HuH-7 (cell line): ENCODE measurements at regions not wholly inside any gene's neighbourhood (a gene's known extent, or its start where the extent isn't known, plus 50 kb on each side); places are given as distances from the start of the nearest gene placed in this dataset.

Source experiments
- DNase-seq: peaks from one replicate; pipeline ENCODE4 v3.0.0; 2011; ENCODE audit warnings: low spot score

- no peak for DNase-seq
Measured at GRCh38 chr22:48253136-48253535, 1490.7 kb downstream of the TBC1D22A start.

GRCh38 chr22:48251629-48252028 is 1489.2 kb downstream of the TBC1D22A start:
- no peak for DNase-seq

GRCh38 chr22:48250937-48251530 is 1488.6 kb downstream of the TBC1D22A start:
- DNase-seq, result no peak

- DNase-seq, result no peak
Measured at GRCh38 chr22:48250286-48250895, 1487.9 kb downstream of the TBC1D22A start.

GRCh38 chr22:48249713-48250268 is 1487.3 kb downstream of the TBC1D22A start:
- no peak for DNase-seq

- DNase-seq, result no peak
Measured at GRCh38 chr22:48248901-48249455, 1486.5 kb downstream of the TBC1D22A start.

- no peak for DNase-seq
Measured at GRCh38 chr22:48247829-48248228, 1485.4 kb downstream of the TBC1D22A start.

GRCh38 chr22:48245196-48245485 is 1482.7 kb downstream of the TBC1D22A start:
- no peak for DNase-seq

GRCh38 chr22:48244388-48245195 is 1482.1 kb downstream of the TBC1D22A start:
- no peak for DNase-seq

- DNase-seq, result no peak
Measured at GRCh38 chr22:48242461-48242864, 1480.0 kb downstream of the TBC1D22A start.

- DNase-seq, result no peak
Measured at GRCh38 chr22:48241658-48242057, 1479.2 kb downstream of the TBC1D22A start.

- DNase-seq, result no peak
Measured at GRCh38 chr22:48240935-48241230, 1478.4 kb downstream of the TBC1D22A start.

- no peak for DNase-seq
Measured at GRCh38 chr22:48240148-48240934, 1477.9 kb downstream of the TBC1D22A start.

- no peak for DNase-seq
Measured at GRCh38 chr22:48239461-48240147, 1477.2 kb downstream of the TBC1D22A start.

GRCh38 chr22:48238966-48239365 is 1476.5 kb downstream of the TBC1D22A start:
- no peak for DNase-seq

- DNase-seq, result no peak
Measured at GRCh38 chr22:48238284-48238915, 1476.0 kb downstream of the TBC1D22A start.

GRCh38 chr22:48237466-48238283 is 1475.2 kb downstream of the TBC1D22A start:
- no peak for DNase-seq

- DNase-seq, result no peak
Measured at GRCh38 chr22:48236261-48236660, 1473.8 kb downstream of the TBC1D22A start.

GRCh38 chr22:48235744-48236143 is 1473.3 kb downstream of the TBC1D22A start:
- DNase-seq, result no peak

- no peak for DNase-seq
Measured at GRCh38 chr22:48234011-48234410, 1471.6 kb downstream of the TBC1D22A start.
